ENCODE measurements at regions not wholly inside any gene's neighbourhood (a gene's known extent, or its start where the extent isn't known, plus 50 kb on each side); places are given as distances from the start of the nearest gene placed in this dataset.

DNA sequence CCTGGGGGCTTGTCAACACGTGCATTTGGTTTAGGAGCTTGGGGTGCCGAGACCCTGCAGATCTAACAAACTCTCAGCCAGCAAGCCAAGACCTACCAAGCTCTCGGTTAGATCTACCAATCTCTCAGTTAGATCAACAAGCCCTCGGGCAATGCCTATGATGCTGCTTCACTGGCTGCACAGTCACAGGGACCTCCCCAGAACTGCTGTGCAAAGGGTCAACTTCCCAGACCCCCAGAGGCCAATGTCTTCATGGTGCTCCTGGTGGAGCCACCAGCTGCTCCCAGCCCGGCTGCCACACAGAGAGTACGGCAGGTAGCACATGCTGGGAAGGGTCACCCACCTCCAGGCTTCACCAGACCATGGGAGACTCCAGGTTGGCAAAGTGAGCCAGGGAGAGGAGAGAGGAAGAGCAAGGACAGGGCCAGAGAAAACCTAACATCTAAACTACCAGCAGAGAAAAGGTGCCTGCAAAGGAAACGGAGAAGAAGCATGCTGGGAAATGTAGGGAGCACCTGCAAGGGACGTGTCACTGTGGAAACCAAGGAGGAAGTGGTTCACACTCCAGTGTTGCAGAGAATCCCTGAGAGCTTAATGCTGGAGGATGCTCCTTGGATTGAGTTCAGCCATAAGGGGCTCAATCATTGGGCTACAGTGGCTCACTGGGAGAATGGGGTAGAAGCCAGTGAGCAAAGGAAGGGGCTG lies 51.5 kb upstream of the GDF10 start:
- DNase-seq (no peak), ATAC-seq (no peak)
- Histone ChIP-seq H3K4me3 (no peak overlapping the region), H3K27ac (no peak overlapping the region), H3K4me1 (peaks cover 0 to 7% (median 1%) of the 10 kb centered on the region in 9 donors), H3K27me3 (no peaks in the 10 kb centered on the region), H3K9me3 (no peaks in the 10 kb centered on the region), H3K36me3 (no peaks in the 10 kb centered on the region)
- intact Hi-C loops (cut with DNase I): no loop called here
- TF ChIP-seq, protein P1, sequence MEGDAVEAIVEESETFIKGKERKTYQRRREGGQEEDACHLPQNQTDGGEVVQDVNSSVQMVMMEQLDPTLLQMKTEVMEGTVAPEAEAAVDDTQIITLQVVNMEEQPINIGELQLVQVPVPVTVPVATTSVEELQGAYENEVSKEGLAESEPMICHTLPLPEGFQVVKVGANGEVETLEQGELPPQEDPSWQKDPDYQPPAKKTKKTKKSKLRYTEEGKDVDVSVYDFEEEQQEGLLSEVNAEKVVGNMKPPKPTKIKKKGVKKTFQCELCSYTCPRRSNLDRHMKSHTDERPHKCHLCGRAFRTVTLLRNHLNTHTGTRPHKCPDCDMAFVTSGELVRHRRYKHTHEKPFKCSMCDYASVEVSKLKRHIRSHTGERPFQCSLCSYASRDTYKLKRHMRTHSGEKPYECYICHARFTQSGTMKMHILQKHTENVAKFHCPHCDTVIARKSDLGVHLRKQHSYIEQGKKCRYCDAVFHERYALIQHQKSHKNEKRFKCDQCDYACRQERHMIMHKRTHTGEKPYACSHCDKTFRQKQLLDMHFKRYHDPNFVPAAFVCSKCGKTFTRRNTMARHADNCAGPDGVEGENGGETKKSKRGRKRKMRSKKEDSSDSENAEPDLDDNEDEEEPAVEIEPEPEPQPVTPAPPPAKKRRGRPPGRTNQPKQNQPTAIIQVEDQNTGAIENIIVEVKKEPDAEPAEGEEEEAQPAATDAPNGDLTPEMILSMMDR (IDR thresholded peaks at IDR 0.05): no peak
- WGBS, 2 donors: 84% methylated on average over 8 of the region's 8 CpGs

DNA sequence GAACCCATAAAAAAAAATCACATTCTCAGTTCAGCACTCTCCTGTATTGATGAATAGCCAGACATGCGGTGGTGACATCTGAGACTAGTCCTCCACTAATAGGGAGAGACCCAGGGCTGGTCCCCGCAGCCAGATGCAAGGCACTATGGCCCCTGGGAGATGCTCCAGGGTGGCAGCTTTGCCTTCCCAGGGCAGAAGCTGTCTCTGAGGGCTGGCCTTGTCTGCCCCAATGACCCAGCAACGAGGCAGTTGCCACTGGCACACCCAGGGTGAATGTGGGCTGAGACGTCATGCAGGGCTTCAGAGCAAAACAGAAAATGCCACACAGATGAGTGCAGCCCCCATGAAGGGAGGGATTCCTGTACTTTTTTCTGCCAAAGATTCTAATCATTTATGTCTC lies 50.1 kb upstream of the GDF10 start:
- H3K9me3 ChIP-seq: no peaks in the 10 kb centered on the region
- no peak overlapping the region for H3K4me3 ChIP-seq
- intact Hi-C loops (cut with DNase I): no loop called here

More for the DNA sequence above, 50.1 kb upstream of the GDF10 start:
- no peak overlapping the region for H3K27ac ChIP-seq
- peaks cover 0 to under 1% (median 0%) of the 10 kb centered on the region in 7 donors for H3K27me3 ChIP-seq
- DNase-seq (no peak), ATAC-seq (no peak)
- WGBS, 2 donors: 89 to 96% methylated on average over 4 of the region's 4 CpGs
- TF ChIP-seq, protein P1 (IDR thresholded peaks at IDR 0.05): no peak
- peaks cover 2 to 16% (median 6%) of the 10 kb centered on the region in 9 donors for H3K4me1 ChIP-seq
- H3K36me3 ChIP-seq: no peaks in the 10 kb centered on the region
